CD4-positive, alpha-beta T cell treated with Interleukin-17A for 4 hours (primary cell): ENCODE measurements at regions not wholly inside any gene's neighbourhood (a gene's known extent, or its start where the extent isn't known, plus 50 kb on each side); places are given as distances from the start of the nearest gene placed in this dataset.

Experiments
- DNase-seq: peaks from one replicate; pipeline ENCODE4 v3.0.0-alpha.2; 2020; ENCODE audit warnings: mixed read lengths

- no peak for DNase-seq
Measured at GRCh38 chr13:64850017-64850416, 2380.1 kb downstream of the PCDH9 start.

GRCh38 chr13:64849196-64849595, 2380.9 kb downstream of the PCDH9 start:
- DNase-seq = no peak

DNA sequence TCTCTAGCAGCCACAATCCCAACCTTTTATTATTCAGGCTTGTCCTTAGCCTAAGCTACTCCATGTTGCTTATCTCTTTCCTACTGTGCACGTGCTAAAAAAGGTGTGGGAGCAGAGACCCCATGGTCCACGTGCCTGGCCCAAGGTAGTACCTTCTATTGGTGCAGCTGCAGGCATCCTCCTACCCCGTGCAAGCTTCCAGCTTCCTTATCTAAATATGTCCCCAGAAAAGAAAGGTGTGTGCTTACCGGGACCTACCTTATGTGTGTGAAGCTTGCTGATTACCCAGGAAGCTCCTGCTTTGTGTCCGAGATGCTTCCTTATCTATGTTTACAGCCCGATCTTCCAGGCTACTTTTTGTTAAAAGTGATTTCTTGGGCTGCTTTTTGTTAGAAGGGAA, 2382.4 kb downstream of the PCDH9 start:
- DNase-seq = no peak

GRCh38 chr13:64845110-64845509, 2385.0 kb downstream of the PCDH9 start:
- DNase-seq = no peak

- DNase-seq = no peak
Measured at GRCh38 chr13:64819081-64819480, 2411.1 kb downstream of the PCDH9 start.

DNA sequence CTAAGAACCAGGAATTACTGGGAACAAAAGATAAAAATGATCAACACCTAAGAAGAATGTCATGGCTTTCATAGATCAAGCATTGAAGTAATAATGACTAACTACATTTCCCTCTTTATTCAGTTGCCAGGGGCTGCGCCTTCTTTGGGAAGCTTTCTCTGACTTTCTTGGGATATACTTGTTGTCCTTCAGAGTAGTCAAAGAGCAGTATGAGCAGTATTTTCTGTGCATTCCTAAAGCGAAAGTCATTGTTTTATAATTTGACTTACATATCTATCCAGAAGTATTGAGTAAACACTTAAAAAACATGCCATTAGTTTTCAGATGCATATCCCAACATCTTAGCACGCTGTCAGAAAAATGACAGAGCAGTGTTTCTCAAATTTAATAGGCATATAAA, 2412.4 kb downstream of the PCDH9 start:
- DNase-seq = no peak

DNA sequence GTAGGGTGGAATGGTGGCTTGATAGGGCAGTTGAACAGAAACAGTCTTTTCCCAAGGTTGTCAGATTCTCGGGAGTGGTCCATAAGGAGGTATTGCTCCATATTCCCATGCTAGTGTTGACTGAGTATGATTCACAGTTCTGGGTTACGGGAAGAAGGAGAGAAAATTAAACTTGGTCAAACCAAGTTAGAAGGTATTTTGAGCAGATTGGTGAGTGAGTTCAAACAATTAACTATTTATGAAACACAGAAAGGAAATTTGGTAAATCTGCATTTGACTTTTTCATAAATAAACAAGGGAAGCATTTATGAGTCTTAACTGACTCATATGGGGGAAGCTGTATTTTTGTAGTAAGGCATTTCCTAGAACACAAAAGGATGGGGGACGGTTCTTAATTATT, 2419.4 kb downstream of the PCDH9 start:
- DNase-seq = no peak

- no peak for DNase-seq
Measured at GRCh38 chr13:64808704-64809103, 2421.4 kb downstream of the PCDH9 start.

- no peak for DNase-seq
Measured at GRCh38 chr13:64801768-64802167, 2428.4 kb downstream of the PCDH9 start.

GRCh38 chr13:64798422-64798821, 2431.7 kb downstream of the PCDH9 start:
- DNase-seq = no peak

DNA sequence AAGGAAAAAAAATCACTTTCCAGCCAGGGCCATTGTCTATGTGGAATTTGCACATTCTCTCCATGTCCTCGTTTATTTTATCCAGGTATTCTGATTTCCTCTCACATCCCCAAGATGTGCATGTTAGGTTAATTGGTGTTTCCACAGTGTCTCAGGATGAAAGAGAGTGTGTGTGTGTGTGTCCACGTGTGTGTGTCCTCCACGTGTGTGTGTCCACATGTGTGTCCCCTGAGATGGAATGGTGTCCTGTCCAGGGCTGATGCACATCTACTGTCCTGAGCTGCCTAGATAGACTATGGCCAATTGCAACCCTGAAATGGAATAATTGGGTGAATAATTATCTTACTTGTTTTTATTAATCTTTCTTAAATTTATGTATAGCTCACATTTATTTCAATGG, 2436.5 kb downstream of the PCDH9 start:
- no peak for DNase-seq

DNA sequence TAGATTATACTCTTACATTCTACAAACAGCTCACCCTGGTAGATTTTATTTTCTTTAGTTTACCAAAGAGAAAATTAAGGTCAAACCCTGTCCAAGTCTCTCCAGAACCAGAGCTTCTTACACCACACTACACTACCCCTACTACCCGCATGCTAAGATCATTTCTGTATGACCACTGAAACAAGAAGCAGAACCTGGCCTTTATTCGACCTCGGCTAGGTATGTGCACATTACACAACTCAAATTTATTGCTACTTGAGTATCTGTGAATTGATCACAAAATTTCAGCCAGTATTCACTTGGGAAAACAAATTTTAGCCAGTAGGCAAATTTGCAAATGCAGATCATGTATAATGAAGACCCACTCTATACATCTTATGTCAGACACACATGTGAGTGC, 2437.0 kb downstream of the PCDH9 start:
- no peak for DNase-seq

GRCh38 chr13:64791373-64791772, 2438.8 kb downstream of the PCDH9 start:
- DNase-seq = no peak

DNA sequence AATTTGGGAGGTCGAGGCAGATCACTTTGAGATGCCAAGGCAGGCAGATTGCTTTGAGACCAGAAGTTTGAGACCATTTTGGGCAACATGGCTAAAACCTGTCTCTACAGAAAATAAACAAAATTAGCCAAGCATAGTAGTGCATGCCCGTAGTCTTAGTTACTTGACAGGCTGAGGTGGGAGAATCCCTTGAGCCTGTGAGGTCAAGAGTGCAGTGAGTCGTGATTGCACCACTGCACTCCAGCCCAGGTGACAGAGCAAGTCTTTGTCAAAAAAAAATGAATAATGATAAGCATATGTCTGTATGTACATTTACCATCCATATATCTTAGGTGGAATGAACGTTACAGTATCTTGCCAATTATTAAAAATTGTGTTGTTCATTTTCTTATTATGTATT, 2447.7 kb downstream of the PCDH9 start:
- DNase-seq = no peak

DNA sequence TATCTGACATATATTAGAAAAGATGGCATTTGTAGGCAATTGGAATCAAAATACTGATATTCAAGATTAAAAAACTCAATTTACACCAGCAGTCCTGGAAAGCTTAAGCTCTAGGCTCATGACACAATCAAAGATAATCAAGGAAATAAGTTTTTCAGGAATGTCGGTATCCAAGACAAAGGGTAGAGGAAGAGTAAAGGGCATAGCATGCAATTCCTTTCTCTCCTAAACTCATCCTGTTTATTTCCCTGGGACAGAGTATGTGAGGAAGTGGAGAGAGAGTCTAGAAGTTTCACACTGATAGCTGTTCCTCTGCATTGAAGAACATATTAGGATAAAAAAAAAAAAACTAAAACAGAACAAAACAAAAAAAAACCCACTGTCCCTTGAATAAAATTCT, 2452.1 kb downstream of the PCDH9 start:
- no peak for DNase-seq

DNA sequence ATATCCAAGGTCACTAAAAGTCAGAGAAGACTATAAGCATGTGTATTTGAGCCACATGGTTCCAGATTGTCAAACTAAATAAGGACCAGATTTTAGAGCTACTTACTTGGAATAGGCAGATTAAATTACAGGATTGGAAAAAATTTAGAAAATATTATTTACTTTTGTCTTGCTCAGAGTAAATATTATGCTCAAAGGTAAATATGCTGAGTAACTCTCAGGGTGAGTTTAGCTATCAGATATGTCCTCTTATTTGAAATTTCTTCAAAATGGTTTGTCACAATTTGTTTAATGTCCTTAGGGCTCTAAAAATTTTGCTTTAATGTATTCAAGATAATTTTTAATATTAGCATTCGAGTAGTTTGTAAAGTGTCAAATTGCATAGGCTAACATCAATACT, 2455.2 kb downstream of the PCDH9 start:
- no peak for DNase-seq

- no peak for DNase-seq
Measured at GRCh38 chr13:64770743-64771142, 2459.4 kb downstream of the PCDH9 start.

DNA sequence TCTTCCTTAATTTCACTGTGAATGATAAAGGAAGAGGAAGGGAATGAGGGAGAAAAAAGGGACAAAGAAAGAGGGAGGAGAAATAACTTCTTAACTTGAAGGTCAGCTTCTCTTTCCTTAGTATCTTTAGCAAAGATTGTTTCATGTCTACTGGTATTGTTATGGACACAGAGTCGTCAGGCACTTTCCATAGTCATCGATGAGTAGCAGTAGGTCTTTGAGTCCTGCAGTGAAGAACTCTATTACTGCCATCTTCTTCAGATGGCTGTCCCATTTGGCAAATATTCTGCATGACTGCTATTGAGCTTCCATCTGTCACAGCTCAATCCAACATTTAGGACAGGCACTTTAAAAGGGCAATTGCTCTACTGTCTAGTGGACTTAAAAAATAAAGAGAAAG, 2463.1 kb downstream of the PCDH9 start:
- no peak for DNase-seq

DNA sequence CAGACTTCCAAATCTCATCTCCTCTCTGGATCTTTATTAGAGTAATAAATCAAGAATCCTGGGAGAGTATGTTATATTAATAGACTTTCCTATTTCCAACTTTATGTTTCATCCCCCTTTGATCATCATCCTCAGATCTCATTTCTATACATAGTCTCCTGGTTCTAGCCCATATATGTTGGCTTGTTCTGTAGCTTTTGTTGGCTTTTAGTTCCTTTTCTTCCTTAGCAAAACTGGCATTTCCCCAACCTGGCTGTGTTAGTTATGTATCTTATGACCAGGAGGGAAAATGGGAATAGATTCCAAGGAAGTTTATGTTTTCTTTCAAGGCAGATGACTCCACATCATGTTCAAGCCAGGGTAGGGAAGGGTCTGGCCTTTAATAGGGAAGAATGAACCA, 2464.5 kb downstream of the PCDH9 start:
- no peak for DNase-seq

GRCh38 chr13:64758521-64759244, 2471.5 kb downstream of the PCDH9 start:
- DNase-seq = no peak

- no peak for DNase-seq
Measured at GRCh38 chr13:64756621-64757020, 2473.5 kb downstream of the PCDH9 start.

DNA sequence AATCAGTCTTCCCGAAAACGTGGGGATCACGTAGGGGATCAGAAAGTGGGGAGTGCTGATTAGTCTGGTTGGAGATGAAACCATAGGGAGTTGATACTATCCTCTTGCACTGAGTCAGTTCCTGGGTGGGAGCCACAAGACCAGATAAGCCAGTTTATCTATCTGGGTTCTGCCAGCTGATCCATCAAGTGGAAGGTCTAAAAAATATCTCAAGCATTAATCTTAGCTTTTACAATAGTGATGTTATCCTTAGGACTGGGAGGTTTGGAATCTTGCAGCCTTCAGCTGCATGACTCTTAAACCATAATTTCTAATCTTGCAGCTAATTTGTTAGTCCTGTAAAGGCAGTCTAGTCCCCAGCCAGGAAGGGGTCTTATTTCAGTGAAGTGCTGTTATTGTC, 2474.2 kb downstream of the PCDH9 start:
- no peak for DNase-seq

- no peak for DNase-seq
Measured at GRCh38 chr13:64753233-64754000, 2476.7 kb downstream of the PCDH9 start.

DNA sequence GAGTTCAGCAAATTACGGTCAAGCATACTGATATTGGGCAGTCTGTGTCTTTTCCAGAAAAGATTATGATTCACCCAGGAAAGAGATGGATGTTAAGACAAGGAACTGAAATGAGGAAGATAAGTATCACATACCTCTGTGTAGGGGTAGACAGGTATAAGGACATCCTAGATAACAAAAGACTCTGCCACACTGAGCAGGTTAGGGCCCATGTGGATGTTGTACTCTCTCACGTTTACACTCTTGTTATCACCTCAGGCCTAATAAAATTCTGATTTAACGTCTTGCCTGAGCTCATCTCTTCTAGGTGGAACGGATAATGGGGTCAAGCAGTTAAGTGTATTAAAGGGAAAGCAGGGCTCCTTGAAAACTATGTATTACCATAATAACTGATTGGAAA, 2480.8 kb downstream of the PCDH9 start:
- no peak for DNase-seq

DNA sequence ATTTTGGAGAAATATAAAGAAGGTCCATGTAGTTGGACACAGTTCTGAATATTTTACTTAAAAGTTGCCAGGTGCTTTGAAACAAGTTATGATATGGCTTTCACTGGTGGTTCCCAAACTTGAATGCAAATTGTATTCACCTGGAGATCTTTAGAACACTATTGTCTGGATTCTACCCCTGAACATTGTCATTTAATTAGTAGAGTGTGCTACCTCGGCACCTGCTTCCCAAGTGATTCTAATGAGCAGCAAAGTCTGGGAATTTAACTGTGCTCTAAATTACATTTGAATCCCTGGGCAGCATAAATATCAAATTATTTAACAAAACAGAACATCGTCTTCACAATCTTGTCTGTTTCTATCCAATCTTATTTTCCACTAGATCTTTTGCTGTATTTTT, 2483.3 kb downstream of the PCDH9 start:
- DNase-seq = no peak
